HG03097 (cell line): ENCODE measurements at regions not wholly inside any gene's neighbourhood (a gene's known extent, or its start where the extent isn't known, plus 50 kb on each side); places are given as distances from the start of the nearest gene placed in this dataset.

Experiments used
- ATAC-seq: cut with Tn5 transposase; IDR thresholded peaks from one replicate; pipeline ENCODE4 v1.9.1; 2021; ENCODE audit not compliant: unreplicated experiment, low FRiP score

GRCh38 chr2:107414376-107414775 lies 412.3 kb upstream of the RGPD4 start:
- no peak for ATAC-seq

GRCh38 chr2:107418708-107419107 lies 408.0 kb upstream of the RGPD4 start:
- ATAC-seq: no peak

- ATAC-seq: no peak
Observed at GRCh38 chr2:107419191-107419590, 407.5 kb upstream of the RGPD4 start.

- no peak for ATAC-seq
Observed at GRCh38 chr2:107428781-107429180, 397.9 kb upstream of the RGPD4 start.

- ATAC-seq: no peak
Observed at GRCh38 chr2:107430006-107430405, 396.7 kb upstream of the RGPD4 start.

- ATAC-seq: no peak
Observed at GRCh38 chr2:107430596-107431266, 396.0 kb upstream of the RGPD4 start.

- no peak for ATAC-seq
Observed at GRCh38 chr2:107436281-107436680, 390.4 kb upstream of the RGPD4 start.

- no peak for ATAC-seq
Observed at GRCh38 chr2:107437265-107437664, 389.4 kb upstream of the RGPD4 start.

- ATAC-seq: no peak
Observed at GRCh38 chr2:107437807-107438206, 388.9 kb upstream of the RGPD4 start.

- ATAC-seq: no peak
Observed at GRCh38 chr2:107448160-107448559, 378.5 kb upstream of the RGPD4 start.

GRCh38 chr2:107461301-107461700 lies 365.4 kb upstream of the RGPD4 start:
- no peak for ATAC-seq

GRCh38 chr2:107462181-107462580 lies 364.5 kb upstream of the RGPD4 start:
- no peak for ATAC-seq

- no peak for ATAC-seq
Observed at GRCh38 chr2:107466241-107466640, 360.5 kb upstream of the RGPD4 start.

- no peak for ATAC-seq
Observed at GRCh38 chr2:107466984-107467773, 359.5 kb upstream of the RGPD4 start.

GRCh38 chr2:107469437-107469995 lies 357.2 kb upstream of the RGPD4 start:
- ATAC-seq: no peak

- no peak for ATAC-seq
Observed at GRCh38 chr2:107473150-107473549, 353.5 kb upstream of the RGPD4 start.

GRCh38 chr2:107475859-107476258 lies 350.8 kb upstream of the RGPD4 start:
- ATAC-seq: no peak

- ATAC-seq: no peak
Observed at GRCh38 chr2:107502539-107502938, 324.2 kb upstream of the RGPD4 start.

GRCh38 chr2:107511970-107512789 lies 314.5 kb upstream of the RGPD4 start:
- ATAC-seq: no peak

GRCh38 chr2:107525406-107525805 lies 301.3 kb upstream of the RGPD4 start:
- no peak for ATAC-seq

GRCh38 chr2:107529146-107529545 lies 297.5 kb upstream of the RGPD4 start:
- ATAC-seq: no peak
